ENCODE measurements at regions not wholly inside any gene's neighbourhood (a gene's known extent, or its start where the extent isn't known, plus 50 kb on each side); places are given as distances from the start of the nearest gene placed in this dataset.

DNA sequence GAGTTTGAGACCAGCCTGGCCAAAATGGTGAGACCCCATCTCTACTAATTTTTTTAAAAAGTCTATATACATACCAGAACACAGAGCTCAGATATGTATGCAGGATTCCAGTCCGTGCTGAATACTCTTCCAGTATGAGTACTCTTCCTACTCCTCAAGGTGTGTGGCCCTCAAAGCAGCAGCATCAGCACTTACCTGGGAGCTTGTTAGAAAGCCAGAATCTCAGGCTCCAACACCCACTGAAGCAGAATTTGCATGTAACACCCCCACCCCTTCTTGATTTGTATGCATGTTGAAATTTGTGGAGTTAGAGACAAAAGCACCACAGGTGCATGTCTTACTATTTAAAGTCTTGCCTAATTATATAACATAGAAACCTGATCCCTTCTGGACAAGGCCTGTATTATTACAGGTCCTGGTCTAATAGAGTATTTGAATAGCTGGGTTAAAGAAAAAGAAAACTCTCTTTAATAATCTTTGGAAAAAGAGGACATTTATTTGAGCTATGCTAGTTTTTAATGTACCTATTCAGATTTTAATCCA is 50.3 kb upstream of the NFE2L2 start:
- Histone ChIP-seq H3K9ac (ENCODE audit: low read length) (no peak overlapping the region), H3K4me3 (ENCODE audit: low read depth, low read length) (no peak overlapping the region), H3K27me3 (ENCODE audit: control insufficient read depth, insufficient read depth, low read length) (no peaks in the 10 kb centered on the region), H3K27ac (ENCODE audit: low read depth, low read length) (no peak overlapping the region), H3K9me3 (ENCODE audit: control insufficient read depth, insufficient read depth, low read depth, low read length) (no peaks in the 10 kb centered on the region), H3K36me3 (ENCODE audit: control insufficient read depth, insufficient read depth, low read length) (no peaks in the 10 kb centered on the region), H3K4me1 (ENCODE audit: control insufficient read depth, insufficient read depth, low read length) (peaks cover 24% of the 10 kb centered on the region)

GRCh38 chr2:177315364-177315763 is 50.8 kb upstream of the NFE2L2 start:
- Histone ChIP-seq H3K4me3 (ENCODE audit: low read depth, low read length) (no peak overlapping the region), H3K27ac (ENCODE audit: low read depth, low read length) (no peak overlapping the region), H3K9ac (ENCODE audit: low read length) (no peak overlapping the region), H3K4me1 (ENCODE audit: control insufficient read depth, insufficient read depth, low read length) (peaks cover 24% of the 10 kb centered on the region), H3K9me3 (ENCODE audit: control insufficient read depth, insufficient read depth, low read depth, low read length) (no peaks in the 10 kb centered on the region), H3K36me3 (ENCODE audit: control insufficient read depth, insufficient read depth, low read length) (no peaks in the 10 kb centered on the region), H3K27me3 (ENCODE audit: control insufficient read depth, insufficient read depth, low read length) (no peaks in the 10 kb centered on the region)

GRCh38 chr2:177316756-177317155 is 52.2 kb upstream of the NFE2L2 start:
- H3K4me1 ChIP-seq (ENCODE audit: control insufficient read depth, insufficient read depth, low read length) = peaks cover 24% of the 10 kb centered on the region
- H3K27me3 ChIP-seq (ENCODE audit: control insufficient read depth, insufficient read depth, low read length) = no peaks in the 10 kb centered on the region
- no peak overlapping the region for H3K4me3 ChIP-seq (ENCODE audit: low read depth, low read length)
- H3K27ac ChIP-seq (ENCODE audit: low read depth, low read length) = no peak overlapping the region
- H3K9ac ChIP-seq (ENCODE audit: low read length) = no peak overlapping the region
- H3K36me3 ChIP-seq (ENCODE audit: control insufficient read depth, insufficient read depth, low read length) = no peaks in the 10 kb centered on the region
- no peaks in the 10 kb centered on the region for H3K9me3 ChIP-seq (ENCODE audit: control insufficient read depth, insufficient read depth, low read depth, low read length)

- Histone ChIP-seq H3K4me3 (ENCODE audit: low read depth, low read length) (no peak overlapping the region), H3K9ac (ENCODE audit: low read length) (no peak overlapping the region), H3K36me3 (ENCODE audit: control insufficient read depth, insufficient read depth, low read length) (no peaks in the 10 kb centered on the region), H3K27ac (ENCODE audit: low read depth, low read length) (no peak overlapping the region), H3K9me3 (ENCODE audit: control insufficient read depth, insufficient read depth, low read depth, low read length) (no peaks in the 10 kb centered on the region), H3K27me3 (ENCODE audit: control insufficient read depth, insufficient read depth, low read length) (no peaks in the 10 kb centered on the region), H3K4me1 (ENCODE audit: control insufficient read depth, insufficient read depth, low read length) (peaks cover 26% of the 10 kb centered on the region)
Measured at GRCh38 chr2:177317443-177317842, 52.9 kb upstream of the NFE2L2 start.

DNA sequence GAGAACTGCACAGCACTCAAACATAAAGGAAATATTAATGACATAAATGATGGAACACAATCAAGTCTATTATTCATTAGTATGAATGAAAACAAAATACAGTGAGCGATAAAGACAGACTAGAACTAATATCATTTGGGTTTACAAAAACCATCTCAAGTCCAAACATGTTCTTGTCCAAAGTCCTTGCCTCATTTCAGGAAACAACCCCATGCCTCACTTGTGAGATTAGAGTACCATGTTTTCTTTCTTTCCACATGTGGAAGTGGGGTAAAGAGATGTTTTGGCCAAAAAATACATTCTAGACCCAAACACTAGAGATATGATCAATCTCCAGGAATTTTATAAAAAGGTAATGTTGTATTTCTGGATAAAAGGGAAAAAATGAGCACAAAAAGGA is 53.3 kb upstream of the NFE2L2 start:
- no peaks in the 10 kb centered on the region for H3K9me3 ChIP-seq (ENCODE audit: control insufficient read depth, insufficient read depth, low read depth, low read length)
- peaks cover 30% of the 10 kb centered on the region for H3K4me1 ChIP-seq (ENCODE audit: control insufficient read depth, insufficient read depth, low read length)

GRCh38 chr2:177318613-177319012 is 54.1 kb upstream of the NFE2L2 start:
- Histone ChIP-seq H3K9me3 (ENCODE audit: control insufficient read depth, insufficient read depth, low read depth, low read length) (no peaks in the 10 kb centered on the region), H3K27me3 (ENCODE audit: control insufficient read depth, insufficient read depth, low read length) (no peaks in the 10 kb centered on the region), H3K9ac (ENCODE audit: low read length) (no peak overlapping the region), H3K36me3 (ENCODE audit: control insufficient read depth, insufficient read depth, low read length) (no peaks in the 10 kb centered on the region), H3K4me3 (ENCODE audit: low read depth, low read length) (no peak overlapping the region), H3K27ac (ENCODE audit: low read depth, low read length) (no peak overlapping the region), H3K4me1 (ENCODE audit: control insufficient read depth, insufficient read depth, low read length) (peaks cover 28% of the 10 kb centered on the region)

More for the DNA sequence above, 53.3 kb upstream of the NFE2L2 start:
- H3K4me3 ChIP-seq (ENCODE audit: low read depth, low read length) = no peak overlapping the region
- no peaks in the 10 kb centered on the region for H3K36me3 ChIP-seq (ENCODE audit: control insufficient read depth, insufficient read depth, low read length)
- no peaks in the 10 kb centered on the region for H3K27me3 ChIP-seq (ENCODE audit: control insufficient read depth, insufficient read depth, low read length)
- no peak overlapping the region for H3K9ac ChIP-seq (ENCODE audit: low read length)
- H3K27ac ChIP-seq (ENCODE audit: low read depth, low read length) = no peak overlapping the region

GRCh38 chr2:177320596-177320995 is 56.1 kb upstream of the NFE2L2 start:
- H3K4me1 ChIP-seq (ENCODE audit: control insufficient read depth, insufficient read depth, low read length) = peaks cover 10% of the 10 kb centered on the region
- no peaks in the 10 kb centered on the region for H3K9me3 ChIP-seq (ENCODE audit: control insufficient read depth, insufficient read depth, low read depth, low read length)
- no peaks in the 10 kb centered on the region for H3K36me3 ChIP-seq (ENCODE audit: control insufficient read depth, insufficient read depth, low read length)
- no peaks in the 10 kb centered on the region for H3K27me3 ChIP-seq (ENCODE audit: control insufficient read depth, insufficient read depth, low read length)
- H3K27ac ChIP-seq (ENCODE audit: low read depth, low read length) = no peak overlapping the region
- H3K9ac ChIP-seq (ENCODE audit: low read length) = no peak overlapping the region
- no peak overlapping the region for H3K4me3 ChIP-seq (ENCODE audit: low read depth, low read length)

- Histone ChIP-seq H3K36me3 (ENCODE audit: control insufficient read depth, insufficient read depth, low read length) (no peaks in the 10 kb centered on the region), H3K4me1 (ENCODE audit: control insufficient read depth, insufficient read depth, low read length) (peaks cover 9% of the 10 kb centered on the region), H3K27ac (ENCODE audit: low read depth, low read length) (no peak overlapping the region), H3K9ac (ENCODE audit: low read length) (no peak overlapping the region), H3K27me3 (ENCODE audit: control insufficient read depth, insufficient read depth, low read length) (no peaks in the 10 kb centered on the region), H3K4me3 (ENCODE audit: low read depth, low read length) (no peak overlapping the region), H3K9me3 (ENCODE audit: control insufficient read depth, insufficient read depth, low read depth, low read length) (no peaks in the 10 kb centered on the region)
Measured at GRCh38 chr2:177322801-177323261, 58.3 kb upstream of the NFE2L2 start.

DNA sequence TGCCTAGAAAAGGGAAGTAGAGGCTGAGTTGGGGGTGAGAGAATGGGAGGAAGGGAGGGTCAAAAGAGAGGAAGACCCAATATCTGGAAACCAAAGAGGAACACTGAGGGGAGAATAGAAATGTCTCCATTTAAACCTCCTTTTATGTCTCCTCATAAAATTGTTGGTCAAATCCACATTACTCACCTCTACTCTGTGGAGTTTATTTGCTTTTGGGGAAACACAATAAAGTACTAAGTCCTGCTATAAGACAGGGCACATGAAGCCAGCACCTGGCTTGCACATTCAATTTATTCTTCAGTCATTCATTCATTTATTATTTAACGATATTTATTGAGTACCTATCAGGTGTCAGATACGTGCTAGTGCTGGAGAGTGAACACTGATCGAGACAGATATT is 60.3 kb upstream of the NFE2L2 start:
- Histone ChIP-seq H3K4me1 (ENCODE audit: control insufficient read depth, insufficient read depth, low read length) (peaks cover 9% of the 10 kb centered on the region), H3K27me3 (ENCODE audit: control insufficient read depth, insufficient read depth, low read length) (no peaks in the 10 kb centered on the region), H3K9ac (ENCODE audit: low read length) (no peak overlapping the region), H3K9me3 (ENCODE audit: control insufficient read depth, insufficient read depth, low read depth, low read length) (no peaks in the 10 kb centered on the region), H3K27ac (ENCODE audit: low read depth, low read length) (no peak overlapping the region), H3K36me3 (ENCODE audit: control insufficient read depth, insufficient read depth, low read length) (no peaks in the 10 kb centered on the region), H3K4me3 (ENCODE audit: low read depth, low read length) (no peak overlapping the region)

GRCh38 chr2:177325554-177325953 is 61.0 kb upstream of the NFE2L2 start:
- H3K36me3 ChIP-seq (ENCODE audit: control insufficient read depth, insufficient read depth, low read length) = no peaks in the 10 kb centered on the region
- H3K4me3 ChIP-seq (ENCODE audit: low read depth, low read length) = no peak overlapping the region
- H3K9ac ChIP-seq (ENCODE audit: low read length) = no peak overlapping the region
- H3K27me3 ChIP-seq (ENCODE audit: control insufficient read depth, insufficient read depth, low read length) = no peaks in the 10 kb centered on the region
- H3K4me1 ChIP-seq (ENCODE audit: control insufficient read depth, insufficient read depth, low read length) = peaks cover 9% of the 10 kb centered on the region
- no peak overlapping the region for H3K27ac ChIP-seq (ENCODE audit: low read depth, low read length)
- no peaks in the 10 kb centered on the region for H3K9me3 ChIP-seq (ENCODE audit: control insufficient read depth, insufficient read depth, low read depth, low read length)

DNA sequence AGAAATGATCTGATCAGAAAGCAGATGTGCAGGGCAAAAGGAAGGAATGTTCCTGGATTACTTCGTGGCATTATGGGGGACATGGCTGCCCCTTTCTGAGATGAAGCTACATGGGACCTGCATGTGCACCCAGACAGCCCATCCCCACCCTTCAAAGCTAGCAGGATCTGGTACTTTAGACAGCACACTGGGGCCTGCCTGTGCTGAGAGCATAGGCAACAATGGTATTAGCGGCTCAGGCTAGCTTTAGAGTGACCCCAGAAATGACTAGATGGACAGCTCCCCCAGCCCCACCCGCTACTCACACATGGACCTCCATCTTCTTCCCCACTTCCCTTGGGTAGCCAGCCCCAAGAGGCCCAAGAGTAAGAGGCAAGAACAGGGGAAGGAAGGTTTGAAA is 61.5 kb upstream of the NFE2L2 start:
- H3K9ac ChIP-seq (ENCODE audit: low read length) = no peak overlapping the region
- H3K4me3 ChIP-seq (ENCODE audit: low read depth, low read length) = no peak overlapping the region
- no peak overlapping the region for H3K27ac ChIP-seq (ENCODE audit: low read depth, low read length)
- H3K27me3 ChIP-seq (ENCODE audit: control insufficient read depth, insufficient read depth, low read length) = no peaks in the 10 kb centered on the region
- H3K36me3 ChIP-seq (ENCODE audit: control insufficient read depth, insufficient read depth, low read length) = no peaks in the 10 kb centered on the region
- H3K4me1 ChIP-seq (ENCODE audit: control insufficient read depth, insufficient read depth, low read length) = peaks cover 9% of the 10 kb centered on the region
- no peaks in the 10 kb centered on the region for H3K9me3 ChIP-seq (ENCODE audit: control insufficient read depth, insufficient read depth, low read depth, low read length)

- H3K4me1 ChIP-seq (ENCODE audit: control insufficient read depth, insufficient read depth, low read length) = peaks cover 9% of the 10 kb centered on the region
Measured at GRCh38 chr2:177326591-177326990, 62.1 kb upstream of the NFE2L2 start.

More at GRCh38 chr2:177326591-177326990, 62.1 kb upstream of the NFE2L2 start:
- Histone ChIP-seq H3K9ac (ENCODE audit: low read length) (no peak overlapping the region), H3K36me3 (ENCODE audit: control insufficient read depth, insufficient read depth, low read length) (no peaks in the 10 kb centered on the region), H3K9me3 (ENCODE audit: control insufficient read depth, insufficient read depth, low read depth, low read length) (no peaks in the 10 kb centered on the region), H3K4me3 (ENCODE audit: low read depth, low read length) (no peak overlapping the region), H3K27ac (ENCODE audit: low read depth, low read length) (no peak overlapping the region), H3K27me3 (ENCODE audit: control insufficient read depth, insufficient read depth, low read length) (no peaks in the 10 kb centered on the region)

Measured in HUES6 (cell line).